ENCODE measurements at regions not wholly inside any gene's neighbourhood (a gene's known extent, or its start where the extent isn't known, plus 50 kb on each side); places are given as distances from the start of the nearest gene placed in this dataset.

- H3K36me3 ChIP-seq (ENCODE audit: control insufficient read depth, insufficient read depth, low read length) = no peaks in the 10 kb centered on the region
- TF ChIP-seq, protein P1, sequence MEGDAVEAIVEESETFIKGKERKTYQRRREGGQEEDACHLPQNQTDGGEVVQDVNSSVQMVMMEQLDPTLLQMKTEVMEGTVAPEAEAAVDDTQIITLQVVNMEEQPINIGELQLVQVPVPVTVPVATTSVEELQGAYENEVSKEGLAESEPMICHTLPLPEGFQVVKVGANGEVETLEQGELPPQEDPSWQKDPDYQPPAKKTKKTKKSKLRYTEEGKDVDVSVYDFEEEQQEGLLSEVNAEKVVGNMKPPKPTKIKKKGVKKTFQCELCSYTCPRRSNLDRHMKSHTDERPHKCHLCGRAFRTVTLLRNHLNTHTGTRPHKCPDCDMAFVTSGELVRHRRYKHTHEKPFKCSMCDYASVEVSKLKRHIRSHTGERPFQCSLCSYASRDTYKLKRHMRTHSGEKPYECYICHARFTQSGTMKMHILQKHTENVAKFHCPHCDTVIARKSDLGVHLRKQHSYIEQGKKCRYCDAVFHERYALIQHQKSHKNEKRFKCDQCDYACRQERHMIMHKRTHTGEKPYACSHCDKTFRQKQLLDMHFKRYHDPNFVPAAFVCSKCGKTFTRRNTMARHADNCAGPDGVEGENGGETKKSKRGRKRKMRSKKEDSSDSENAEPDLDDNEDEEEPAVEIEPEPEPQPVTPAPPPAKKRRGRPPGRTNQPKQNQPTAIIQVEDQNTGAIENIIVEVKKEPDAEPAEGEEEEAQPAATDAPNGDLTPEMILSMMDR (IDR thresholded peaks at IDR 0.05; ENCODE audit: insufficient read depth, low read length, poor library complexity, severe bottlenecking) = no peak
- peak overlapping the region; percentile 72 for H3K4me3 ChIP-seq (ENCODE audit: low read depth, low read length)
- H3K27me3 ChIP-seq (ENCODE audit: control insufficient read depth, insufficient read depth, low read length) = no peaks in the 10 kb centered on the region
- no peak for DNase-seq (ENCODE audit: low read depth)
Measured at GRCh38 chr7:131107337-131108211, 220.1 kb upstream of the MKLN1 start.

GRCh38 chr7:131108212-131108940 is 219.3 kb upstream of the MKLN1 start:
- H3K4me3 ChIP-seq (ENCODE audit: low read depth, low read length) = peak overlapping the region; percentile 72
- TF ChIP-seq, protein P1 (IDR thresholded peaks at IDR 0.05; ENCODE audit: insufficient read depth, low read length, poor library complexity, severe bottlenecking) = no peak
- DNase-seq (ENCODE audit: low read depth) = no peak
- H3K27me3 ChIP-seq (ENCODE audit: control insufficient read depth, insufficient read depth, low read length) = no peaks in the 10 kb centered on the region
- no peaks in the 10 kb centered on the region for H3K36me3 ChIP-seq (ENCODE audit: control insufficient read depth, insufficient read depth, low read length)

DNA sequence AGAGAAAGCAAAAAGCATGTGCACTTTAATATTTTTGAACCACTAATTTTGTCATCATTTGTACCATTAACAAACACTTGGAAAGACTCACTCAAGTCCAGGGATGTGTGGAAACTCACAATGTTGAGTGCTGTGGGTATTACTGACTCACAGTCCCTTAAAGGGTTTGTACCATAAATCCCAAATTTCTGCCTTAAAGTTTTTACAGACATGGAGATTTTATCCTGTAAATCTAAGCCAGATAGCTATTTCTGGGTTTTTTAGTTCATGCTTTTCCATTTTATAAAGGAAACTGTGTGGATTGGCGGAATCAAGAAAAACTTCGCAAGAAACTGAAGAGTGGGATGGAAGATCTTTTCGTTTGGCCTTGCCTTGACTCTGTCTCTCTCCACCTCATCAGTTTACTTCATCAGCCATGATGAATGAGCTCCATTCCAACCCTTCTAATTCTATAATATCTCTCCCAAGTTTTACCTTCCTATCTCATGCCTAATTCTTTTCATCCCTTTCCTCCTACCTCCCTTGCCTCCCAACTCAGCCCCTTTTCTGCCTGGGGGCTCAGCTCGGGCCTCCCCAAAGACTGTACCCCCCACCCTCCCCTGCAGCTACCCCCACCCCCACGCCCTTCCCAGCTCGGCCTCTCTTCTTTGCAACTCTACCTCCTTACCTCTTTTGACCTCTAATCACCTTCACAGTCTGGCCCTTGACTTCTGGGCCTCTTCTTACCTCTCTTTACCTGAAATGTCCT is 218.5 kb upstream of the MKLN1 start:
- no peaks in the 10 kb centered on the region for H3K36me3 ChIP-seq (ENCODE audit: control insufficient read depth, insufficient read depth, low read length)
- peak overlapping the region; percentile 51 for H3K4me3 ChIP-seq (ENCODE audit: low read depth, low read length)
- no peak for DNase-seq (ENCODE audit: low read depth)
- no peaks in the 10 kb centered on the region for H3K27me3 ChIP-seq (ENCODE audit: control insufficient read depth, insufficient read depth, low read length)
- TF ChIP-seq, protein P1 (IDR thresholded peaks at IDR 0.05; ENCODE audit: insufficient read depth, low read length, poor library complexity, severe bottlenecking) = no peak

DNA sequence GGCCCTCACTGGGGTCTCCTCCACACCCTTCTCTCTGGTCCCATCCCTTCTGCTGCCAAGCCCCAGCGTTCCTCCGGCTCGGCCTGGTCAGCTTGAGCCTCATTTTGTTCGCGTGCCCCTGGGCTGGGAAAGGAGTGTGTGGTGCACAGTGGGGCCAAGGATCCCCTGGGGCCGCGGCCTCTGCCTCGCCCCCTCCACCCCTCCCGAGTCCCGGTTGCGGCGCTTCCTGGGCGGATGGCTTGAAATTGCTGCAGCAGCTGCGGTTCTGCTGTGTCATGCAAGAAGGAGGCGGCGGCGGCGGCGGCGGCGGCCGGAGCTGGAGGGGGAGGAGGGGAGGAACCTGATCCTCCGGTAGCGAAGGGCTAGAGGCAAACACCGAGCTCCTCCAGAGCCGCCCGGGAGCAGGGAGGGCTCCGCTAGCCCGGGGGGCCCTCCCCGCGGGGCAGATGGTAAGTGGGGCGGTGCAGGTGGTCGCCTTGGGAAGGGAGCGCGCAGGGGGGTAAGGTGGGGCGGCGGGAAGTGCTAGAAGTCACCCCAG is 217.8 kb upstream of the MKLN1 start:
- peak overlapping the region; percentile 51 for H3K4me3 ChIP-seq (ENCODE audit: low read depth, low read length)
- TF ChIP-seq, protein P1 (IDR thresholded peaks at IDR 0.05; ENCODE audit: insufficient read depth, low read length, poor library complexity, severe bottlenecking) = no peak
- no peaks in the 10 kb centered on the region for H3K27me3 ChIP-seq (ENCODE audit: control insufficient read depth, insufficient read depth, low read length)
- H3K36me3 ChIP-seq (ENCODE audit: control insufficient read depth, insufficient read depth, low read length) = no peaks in the 10 kb centered on the region
- DNase-seq (ENCODE audit: low read depth) = no peak

- Histone ChIP-seq H3K27me3 (ENCODE audit: control insufficient read depth, insufficient read depth, low read length) (no peaks in the 10 kb centered on the region), H3K36me3 (ENCODE audit: control insufficient read depth, insufficient read depth, low read length) (no peaks in the 10 kb centered on the region), H3K4me3 (ENCODE audit: low read depth, low read length) (peak overlapping the region; percentile 51)
- TF ChIP-seq, protein P1 (IDR thresholded peaks at IDR 0.05; ENCODE audit: insufficient read depth, low read length, poor library complexity, severe bottlenecking) = no peak
- no peak for DNase-seq (ENCODE audit: low read depth)
Measured at GRCh38 chr7:131110297-131111080, 217.2 kb upstream of the MKLN1 start.

Data from kidney epithelial cell (primary cell).